Neuronal stem cell (in vitro differentiated cells): ENCODE measurements at regions not wholly inside any gene's neighbourhood (a gene's known extent, or its start where the extent isn't known, plus 50 kb on each side); places are given as distances from the start of the nearest gene placed in this dataset.

Experiments used
- DNase-seq: peaks from one replicate; pipeline ENCODE4 v3.0.0-alpha.2; 2013; ENCODE audit warnings: low spot score
- H2AFZ ChIP-seq: one replicate; pipeline ENCODE4 v1.6.1; 2013; ENCODE audit warnings: mild to moderate bottlenecking, low read length, inconsistent platforms
- H2AK5ac ChIP-seq: 2 replicates; pipeline ENCODE4 v1.6.1; 2013; ENCODE audit warnings: low read depth, mild to moderate bottlenecking, inconsistent platforms, low read length, moderate library complexity, mixed read lengths
- H2BK120ac ChIP-seq: 2 replicates; pipeline ENCODE4 v1.6.1; 2013; ENCODE audit warnings: low read depth, mild to moderate bottlenecking, inconsistent platforms, low read length, moderate library complexity, mixed read lengths
- H2BK12ac ChIP-seq: one replicate; pipeline ENCODE4 v1.6.1; 2013; ENCODE audit warnings: low read length, inconsistent platforms
- H2BK15ac ChIP-seq: 2 replicates; pipeline ENCODE4 v1.6.1; 2013; ENCODE audit warnings: mild to moderate bottlenecking, low read length, inconsistent platforms, mixed read lengths
- H2BK5ac ChIP-seq: one replicate; pipeline ENCODE4 v1.6.1; 2013; ENCODE audit warnings: inconsistent platforms, mild to moderate bottlenecking, low read length, moderate library complexity
- H3K14ac ChIP-seq: one replicate; pipeline ENCODE4 v1.6.1; 2013; ENCODE audit warnings: low read length, inconsistent platforms
- H3K18ac ChIP-seq: 2 replicates; pipeline ENCODE4 v1.6.1; 2013; ENCODE audit warnings: low read length, inconsistent platforms
- H3K23ac ChIP-seq: 2 replicates; pipeline ENCODE4 v1.6.1; 2013; ENCODE audit warnings: low read depth, mild to moderate bottlenecking, mixed read lengths, low read length, inconsistent platforms; ENCODE audit not compliant: poor library complexity
- H3K27ac ChIP-seq: replicated peaks from 3 replicates; pipeline ENCODE4 v1.5.1; 2013; ENCODE audit warnings: low read length, inconsistent platforms
- H3K27me3 ChIP-seq, 3 experiments: 2 replicates each; pipeline ENCODE4 v1.6.1; 2013; ENCODE audit warnings: low read length in 3 of 3, mild to moderate bottlenecking in 2 of 3, inconsistent platforms in 1 of 3, low read depth in 1 of 3, mixed read lengths in 1 of 3, moderate library complexity in 1 of 3; ENCODE audit not compliant: control insufficient read depth in 3 of 3, insufficient read depth in 3 of 3
- H3K36me3 ChIP-seq, 2 donors: replicated peaks in 1 of 2; 2 replicates each; pipeline ENCODE4 v1.6.1; 2013; ENCODE audit warnings: low read length in 2 of 2; ENCODE audit not compliant: control insufficient read depth in 2 of 2, insufficient read depth in 2 of 2
- H3K4ac ChIP-seq: 2 replicates; pipeline ENCODE4 v1.6.1; 2013; ENCODE audit warnings: inconsistent platforms, mild to moderate bottlenecking, low read length, moderate library complexity
- H3K4me1 ChIP-seq, 2 donors: 1 replicate in 1 of 2; 2 replicates in 1 of 2; pipeline ENCODE4 v1.6.1; 2013; ENCODE audit warnings: low read length in 2 of 2, low read depth in 1 of 2; ENCODE audit not compliant: control insufficient read depth in 2 of 2, insufficient read depth in 1 of 2
- H3K4me2 ChIP-seq: one replicate; pipeline ENCODE4 v1.6.1; 2013; ENCODE audit warnings: mild to moderate bottlenecking, low read length, inconsistent platforms; ENCODE audit not compliant: insufficient read depth, poor library complexity, severe bottlenecking
- H3K4me3 ChIP-seq, 2 donors: 2 replicates each; pipeline ENCODE4 v1.5.1; 2013; ENCODE audit warnings: low read length in 2 of 2, mild to moderate bottlenecking in 2 of 2, inconsistent platforms in 1 of 2, moderate library complexity in 1 of 2
- H3K79me1 ChIP-seq: one replicate; pipeline ENCODE4 v1.6.1; 2013; ENCODE audit warnings: low read depth, mild to moderate bottlenecking, inconsistent platforms, low read length, moderate library complexity
- H3K9ac ChIP-seq: one replicate; pipeline ENCODE4 v1.6.1; 2013; ENCODE audit warnings: mild to moderate bottlenecking, low read depth, low read length, inconsistent platforms; ENCODE audit not compliant: poor library complexity
- H3K9me3 ChIP-seq, 2 donors: replicated peaks in 1 of 2; 2 replicates each; pipeline versions ENCODE3 to v1.6.1; 2013; ENCODE audit warnings: low read length in 2 of 2, mild to moderate bottlenecking in 2 of 2, inconsistent platforms in 1 of 2, low read depth in 1 of 2, mixed read lengths in 1 of 2, moderate library complexity in 1 of 2; ENCODE audit not compliant: control insufficient read depth in 2 of 2, insufficient read depth in 1 of 2
- H4K8ac ChIP-seq: one replicate; pipeline ENCODE4 v1.6.1; 2013; ENCODE audit warnings: low read depth, mild to moderate bottlenecking, inconsistent platforms, low read length, moderate library complexity
- H4K91ac ChIP-seq: one replicate; pipeline ENCODE4 v1.6.1; 2013; ENCODE audit warnings: low read length, low read depth, mild to moderate bottlenecking, inconsistent platforms; ENCODE audit not compliant: poor library complexity
- WGBS, 2 donors: extraction: QIAGEN DNeasy Blood & Tissue Kit; methylation state at CpG; one replicate each; pipeline ENCODE4 v1.1.7; 2013; ENCODE audit warnings: missing lambda C conversion rate in 2 of 2, mixed read lengths in 1 of 2; ENCODE audit not compliant: insufficient read length in 2 of 2, insufficient replicate concordance in 1 of 2; ENCODE audit errors: extremely low coverage in 2 of 2; 5-methylcytosine and 5-hydroxymethylcytosine counted together

DNA sequence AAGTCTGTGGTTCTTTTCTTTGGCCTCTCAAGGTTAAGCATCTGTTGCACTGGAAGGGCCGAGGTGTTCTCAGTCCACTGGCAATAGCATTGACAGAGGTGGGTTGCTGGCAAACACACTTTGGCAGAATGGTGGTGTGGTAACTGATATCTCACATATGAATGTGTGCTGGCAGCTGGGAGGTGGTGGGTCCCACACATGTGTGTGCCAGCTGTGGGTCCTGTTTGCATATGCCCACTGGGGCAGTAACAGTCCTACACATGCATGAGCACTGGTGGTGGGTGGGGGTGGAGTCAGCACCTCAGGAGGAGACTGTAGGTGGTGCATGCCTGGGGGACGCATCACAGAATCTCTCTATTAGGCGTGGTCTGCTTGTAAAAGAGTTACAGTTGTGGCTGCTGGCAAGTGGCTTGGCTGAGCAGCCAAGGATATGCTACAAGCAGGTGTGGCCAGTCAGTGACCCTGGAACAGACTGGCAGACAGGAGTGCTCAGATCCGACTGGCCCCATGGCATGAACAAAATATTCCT is 934.3 kb downstream of the GRIK2 start:
- DNase-seq, result no peak
- H2BK120ac ChIP-seq, result no peak overlapping the region
- H3K27ac ChIP-seq, result no peak overlapping the region
- no peak overlapping the region for H3K23ac ChIP-seq
- H3K9ac ChIP-seq, result no peak overlapping the region
- no peak overlapping the region for H3K14ac ChIP-seq
- H3K4ac ChIP-seq, result no peak overlapping the region
- no peaks in the 10 kb centered on the region for H3K27me3 ChIP-seq
- no peak overlapping the region for H2AK5ac ChIP-seq
- H2BK5ac ChIP-seq, result no peak overlapping the region
- H4K91ac ChIP-seq, result no peak overlapping the region
- no peaks in the 10 kb centered on the region for H3K36me3 ChIP-seq
- H3K79me1 ChIP-seq, result no peaks in the 10 kb centered on the region
- no peak overlapping the region for H4K8ac ChIP-seq
- WGBS, 2 donors, result no CpG with 5 or more reads among the region's 4 CpGs
- H3K18ac ChIP-seq, result no peak overlapping the region
- H3K4me1 ChIP-seq, result no peaks in the 10 kb centered on the region
- no peaks in the 10 kb centered on the region for H3K9me3 ChIP-seq
- peak overlapping the region in 1 of 2 donors; percentile 49 for H3K4me3 ChIP-seq
- no peak overlapping the region for H2BK15ac ChIP-seq
- H2BK12ac ChIP-seq, result no peak overlapping the region
- no peak overlapping the region for H2AFZ ChIP-seq
- no peak overlapping the region for H3K4me2 ChIP-seq

DNA sequence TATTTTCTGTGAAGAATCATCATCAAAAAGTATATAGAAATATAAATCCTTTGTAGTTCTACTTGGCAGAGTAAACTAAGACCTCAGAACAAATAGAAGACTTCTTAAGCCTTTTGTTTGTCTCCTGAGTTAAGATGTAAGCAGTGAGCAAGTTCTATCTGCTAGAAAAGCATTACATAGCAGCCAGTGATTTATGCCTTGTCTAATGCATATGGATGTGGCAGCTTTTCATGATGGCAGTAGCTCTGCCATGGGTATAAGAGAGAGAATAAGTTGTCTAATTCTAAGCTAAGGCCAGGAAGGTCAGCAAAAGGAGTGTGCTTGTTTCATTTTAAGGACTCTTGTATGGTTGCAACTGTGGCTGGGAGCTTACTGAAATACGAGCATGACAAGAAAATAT is 920.2 kb downstream of the GRIK2 start:
- no peak overlapping the region for H4K8ac ChIP-seq
- H3K18ac ChIP-seq, result no peak overlapping the region
- no peak overlapping the region for H4K91ac ChIP-seq
- H3K9ac ChIP-seq, result no peak overlapping the region
- no peak overlapping the region for H2BK12ac ChIP-seq
- no peaks in the 10 kb centered on the region for H3K27me3 ChIP-seq
- no peak overlapping the region for H2BK15ac ChIP-seq
- H3K4me1 ChIP-seq, result no peaks in the 10 kb centered on the region
- no peak overlapping the region for H3K27ac ChIP-seq
- no peak overlapping the region for H2BK120ac ChIP-seq
- no peak overlapping the region for H3K4me3 ChIP-seq
- no peak for DNase-seq
- no peaks in the 10 kb centered on the region for H3K36me3 ChIP-seq
- H3K79me1 ChIP-seq, result no peaks in the 10 kb centered on the region
- no peak overlapping the region for H2AFZ ChIP-seq
- H3K4ac ChIP-seq, result no peak overlapping the region
- no peaks in the 10 kb centered on the region for H3K9me3 ChIP-seq
- no peak overlapping the region for H2AK5ac ChIP-seq
- no peak overlapping the region for H3K4me2 ChIP-seq
- no CpG with 5 or more reads among the region's 1 CpG for WGBS, 2 donors
- no peak overlapping the region for H2BK5ac ChIP-seq
- H3K14ac ChIP-seq, result no peak overlapping the region
- no peak overlapping the region for H3K23ac ChIP-seq

DNA sequence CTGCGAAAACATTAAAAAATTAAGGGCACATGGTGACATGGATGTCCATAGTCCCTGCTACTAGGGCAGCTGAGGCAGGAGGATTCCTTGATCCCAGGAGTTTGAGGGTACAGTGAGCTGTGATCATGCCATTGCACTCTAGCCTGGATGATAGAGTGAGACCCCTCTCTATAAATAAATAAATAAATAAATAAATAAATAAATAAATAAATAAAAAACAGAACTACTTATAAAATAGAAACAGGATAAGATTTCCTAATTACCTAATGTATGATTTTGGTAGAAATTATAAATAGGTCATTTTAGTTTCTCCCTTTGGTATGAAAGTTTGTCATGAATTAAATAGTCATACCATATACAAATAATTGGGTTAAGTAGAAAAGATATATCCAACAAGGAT is 916.2 kb downstream of the GRIK2 start:
- Histone ChIP-seq H3K9me3 (no peaks in the 10 kb centered on the region), H3K14ac (no peak overlapping the region), H3K18ac (no peak overlapping the region), H2AK5ac (no peak overlapping the region), H3K23ac (no peak overlapping the region), H3K4me3 (no peak overlapping the region), H2BK12ac (no peak overlapping the region), H3K4me1 (no peaks in the 10 kb centered on the region), H3K27me3 (no peaks in the 10 kb centered on the region), H4K8ac (no peak overlapping the region), H3K4me2 (no peak overlapping the region), H3K4ac (no peak overlapping the region), H2AFZ (no peak overlapping the region), H2BK15ac (no peak overlapping the region), H3K27ac (no peak overlapping the region), H3K9ac (no peak overlapping the region), H4K91ac (no peak overlapping the region), H3K79me1 (no peaks in the 10 kb centered on the region), H2BK5ac (no peak overlapping the region), H3K36me3 (no peaks in the 10 kb centered on the region), H2BK120ac (no peak overlapping the region)
- WGBS, 2 donors, result no CpG with 5 or more reads among the region's 1 CpG
- DNase-seq, result no peak

DNA sequence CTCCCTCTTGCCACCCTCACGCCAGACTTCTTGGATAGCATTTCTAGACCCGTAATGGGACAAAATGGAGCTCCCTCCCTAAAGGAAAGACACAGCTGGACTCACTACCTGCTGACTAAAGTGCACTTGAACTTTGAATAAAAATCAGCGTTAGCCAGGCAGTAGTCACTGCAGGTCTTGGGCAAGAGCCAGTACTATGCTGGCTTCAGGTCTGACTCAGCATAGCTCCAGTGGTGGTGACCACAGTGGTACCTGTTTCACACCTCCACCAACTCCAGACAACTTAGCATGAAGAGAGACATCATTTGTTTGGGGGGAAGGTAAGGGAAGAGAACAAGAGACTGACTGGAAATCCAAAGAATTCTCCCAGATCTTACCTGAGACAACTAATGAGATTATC is 906.8 kb downstream of the GRIK2 start:
- no peak overlapping the region for H2AK5ac ChIP-seq
- H2BK120ac ChIP-seq, result no peak overlapping the region
- no peak overlapping the region for H2BK15ac ChIP-seq
- H3K27me3 ChIP-seq, result no peaks in the 10 kb centered on the region
- no peaks in the 10 kb centered on the region for H3K36me3 ChIP-seq
- no peak overlapping the region for H3K14ac ChIP-seq
- H4K8ac ChIP-seq, result no peak overlapping the region
- no peak for DNase-seq
- H3K4me1 ChIP-seq, result no peaks in the 10 kb centered on the region
- H4K91ac ChIP-seq, result no peak overlapping the region
- H3K4ac ChIP-seq, result no peak overlapping the region
- H2BK5ac ChIP-seq, result no peak overlapping the region
- WGBS, 2 donors, result no CpG with 5 or more reads among the region's 3 CpGs
- H3K23ac ChIP-seq, result no peak overlapping the region
- H3K9me3 ChIP-seq, result peaks cover 0 to 2% of the 10 kb centered on the region in 2 donors
- no peak overlapping the region for H3K4me2 ChIP-seq
- H2AFZ ChIP-seq, result no peak overlapping the region
- H2BK12ac ChIP-seq, result no peak overlapping the region
- no peak overlapping the region for H3K18ac ChIP-seq
- H3K4me3 ChIP-seq, result no peak overlapping the region
- no peak overlapping the region for H3K27ac ChIP-seq
- no peaks in the 10 kb centered on the region for H3K79me1 ChIP-seq
- no peak overlapping the region for H3K9ac ChIP-seq
